ENCODE measurements at regions not wholly inside any gene's neighbourhood (a gene's known extent, or its start where the extent isn't known, plus 50 kb on each side); places are given as distances from the start of the nearest gene placed in this dataset.

GRCh38 chr17:71963791-71964190 is 157.0 kb upstream of the SOX9 start:
- Histone ChIP-seq H3K27ac (ENCODE audit: low read depth in 1 of 2, low read length in 2 of 2) (no peak overlapping the region), H3K36me3 (ENCODE audit: control insufficient read depth in 4 of 4, insufficient read depth in 3 of 4, low read depth in 1 of 4, low read length in 3 of 4) (no peaks in the 10 kb centered on the region), H3K9ac (ENCODE audit: low read depth in 1 of 2, low read length in 2 of 2) (no peak overlapping the region), H3K9me3 (ENCODE audit: control insufficient read depth in 4 of 4, low read length in 3 of 4) (no peaks in the 10 kb centered on the region), H3K4me1 (ENCODE audit: control insufficient read depth in 4 of 4, insufficient read depth in 4 of 4, low read length in 3 of 4) (no peaks in the 10 kb centered on the region), H3K27me3 (ENCODE audit: control insufficient read depth in 4 of 4, insufficient read depth in 4 of 4, low read length in 3 of 4) (no peaks in the 10 kb centered on the region), H3K4me3 (ENCODE audit: low read depth in 1 of 3, low read length in 3 of 3) (no peak overlapping the region)
- WGBS: 89% methylated on average over 4 of the region's 4 CpGs
- DNase-seq (ENCODE audit: low spot score): no peak
- TF ChIP-seq FOXA2 (IDR thresholded peaks at IDR 0.05) (no peak), CTCF (IDR thresholded peaks at IDR 0.05; ENCODE audit: low read depth, low read length, missing input control) (no peak), HNF4A (conservative IDR thresholded peaks at IDR 0.05) (no peak), EGR1 (IDR thresholded peaks at IDR 0.05; ENCODE audit: low read depth in 2 of 2) (no peak), REST (IDR thresholded peaks at IDR 0.05) (no peak), YY1 (IDR thresholded peaks at IDR 0.05) (no peak), SP1 (IDR thresholded peaks at IDR 0.05) (no peak), RXRA (IDR thresholded peaks at IDR 0.05) (no peak), GABPA (IDR thresholded peaks at IDR 0.05 in 1 of 2, conservative IDR thresholded peaks at IDR 0.05 in 1 of 2) (no peak), ZBTB33 (IDR thresholded peaks at IDR 0.05) (no peak), RAD21 (IDR thresholded peaks at IDR 0.05) (no peak), JUND (IDR thresholded peaks at IDR 0.05) (no peak), HNF4G (IDR thresholded peaks at IDR 0.05) (no peak), ATF3 (IDR thresholded peaks at IDR 0.05) (no peak), FOXA1 (IDR thresholded peaks at IDR 0.05) (no peak), MAX (IDR thresholded peaks at IDR 0.05) (no peak), TAF1 (conservative IDR thresholded peaks at IDR 0.05) (no peak), NR2F2 (IDR thresholded peaks at IDR 0.05) (no peak)

All from liver (tissue), 8 donors.